ENCODE measurements at regions not wholly inside any gene's neighbourhood (a gene's known extent, or its start where the extent isn't known, plus 50 kb on each side); places are given as distances from the start of the nearest gene placed in this dataset.

DNA sequence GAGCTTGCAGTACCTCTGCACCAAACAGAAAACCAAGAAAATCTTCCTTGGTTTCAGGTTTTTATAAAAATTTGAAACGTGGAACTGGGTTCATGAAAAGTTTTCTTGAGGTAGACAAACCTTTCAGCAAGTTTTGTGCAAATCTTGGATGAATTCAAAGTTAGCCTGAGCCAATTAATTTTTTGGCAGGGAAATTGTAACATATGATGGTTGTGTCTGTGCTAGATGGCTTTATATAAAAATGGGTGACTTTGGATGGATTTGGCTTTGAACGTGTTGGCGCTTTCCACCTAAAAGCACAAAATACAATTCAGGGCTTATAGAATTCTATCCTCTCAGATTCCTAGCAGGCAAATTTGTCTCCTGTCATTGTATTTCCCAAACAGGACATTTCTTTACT lies 524.4 kb downstream of the CAAP1 start:
- POLR2A ChIA-PET = no interaction called here
- no peak for ATAC-seq
- no TSS peak for BruUV-seq (replicated peaks)

DNA sequence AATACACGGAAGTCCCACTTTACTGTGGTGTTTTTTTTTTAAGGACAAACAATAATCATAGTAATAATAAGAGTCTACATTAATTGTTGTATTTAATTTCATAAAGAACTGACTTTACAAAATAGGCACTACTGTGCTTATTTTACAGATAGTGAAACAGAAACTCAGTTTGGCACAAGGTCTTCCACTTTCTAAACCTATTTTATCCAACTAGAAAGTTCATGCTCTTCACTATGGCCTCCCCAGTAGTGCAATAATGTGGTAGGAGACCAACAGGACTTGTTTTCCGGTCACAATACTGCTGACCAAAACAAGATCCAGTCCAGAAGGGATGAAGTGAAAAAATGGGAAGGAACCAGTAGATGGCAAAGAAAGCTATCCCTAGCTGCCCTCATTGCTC lies 531.6 kb downstream of the CAAP1 start:
- DNase-seq (ENCODE audit: low read depth, low spot score) (no peak), ATAC-seq (no peak)
- no TSS peak for BruUV-seq (replicated peaks)
- intact Hi-C loops (cut with micrococcal nuclease; ENCODE audit: unreplicated experiment) = no loop called here
- Histone ChIP-seq H3K27me3 (ENCODE audit: control insufficient read depth, insufficient read depth, low read length) (no peaks in the 10 kb centered on the region), H3K4me1 (ENCODE audit: control insufficient read depth, insufficient read depth, low read length) (no peaks in the 10 kb centered on the region), H3K27ac (ENCODE audit: low read length) (no peak overlapping the region), H3K9me3 (ENCODE audit: control insufficient read depth, insufficient read depth, low read depth, low read length) (no peaks in the 10 kb centered on the region), H3K4me3 (ENCODE audit: low read depth in 2 of 2, low read length in 2 of 2) (no peak overlapping the region), H3K36me3 (ENCODE audit: control insufficient read depth, insufficient read depth, low read length) (no peaks in the 10 kb centered on the region)
- TF ChIP-seq POLR2AphosphoS5 (IDR thresholded peaks at IDR 0.05; ENCODE audit: low read depth, low read length) (no peak), SIN3A (IDR thresholded peaks at IDR 0.05; ENCODE audit: borderline replicate concordance, insufficient read depth, low read depth, low read length) (no peak), TCF7L2 (IDR thresholded peaks at IDR 0.05; ENCODE audit: low read depth, low read length) (no peak), REST (IDR thresholded peaks at IDR 0.05; ENCODE audit: insufficient read depth in 1 of 2, low read depth in 2 of 2, low read length in 1 of 2) (no peak)
- TF ChIP-seq, protein P1, sequence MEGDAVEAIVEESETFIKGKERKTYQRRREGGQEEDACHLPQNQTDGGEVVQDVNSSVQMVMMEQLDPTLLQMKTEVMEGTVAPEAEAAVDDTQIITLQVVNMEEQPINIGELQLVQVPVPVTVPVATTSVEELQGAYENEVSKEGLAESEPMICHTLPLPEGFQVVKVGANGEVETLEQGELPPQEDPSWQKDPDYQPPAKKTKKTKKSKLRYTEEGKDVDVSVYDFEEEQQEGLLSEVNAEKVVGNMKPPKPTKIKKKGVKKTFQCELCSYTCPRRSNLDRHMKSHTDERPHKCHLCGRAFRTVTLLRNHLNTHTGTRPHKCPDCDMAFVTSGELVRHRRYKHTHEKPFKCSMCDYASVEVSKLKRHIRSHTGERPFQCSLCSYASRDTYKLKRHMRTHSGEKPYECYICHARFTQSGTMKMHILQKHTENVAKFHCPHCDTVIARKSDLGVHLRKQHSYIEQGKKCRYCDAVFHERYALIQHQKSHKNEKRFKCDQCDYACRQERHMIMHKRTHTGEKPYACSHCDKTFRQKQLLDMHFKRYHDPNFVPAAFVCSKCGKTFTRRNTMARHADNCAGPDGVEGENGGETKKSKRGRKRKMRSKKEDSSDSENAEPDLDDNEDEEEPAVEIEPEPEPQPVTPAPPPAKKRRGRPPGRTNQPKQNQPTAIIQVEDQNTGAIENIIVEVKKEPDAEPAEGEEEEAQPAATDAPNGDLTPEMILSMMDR (IDR thresholded peaks at IDR 0.05) = no peak
- in situ Hi-C loops (cut with HindIII; ENCODE audit: low pct_unique_long_range_greater_than_20kb, low sequenced_read_pairs) = no loop called here
- ChIA-PET POLR2A (no interaction called here), CTCF (no interaction called here)

More for the DNA sequence above, 524.4 kb downstream of the CAAP1 start:
- H3K4me1 ChIP-seq (ENCODE audit: control insufficient read depth, insufficient read depth, low read length) = no peaks in the 10 kb centered on the region
- CTCF ChIA-PET = no interaction called here
- H3K4me3 ChIP-seq (ENCODE audit: low read depth in 2 of 2, low read length in 2 of 2) = no peak overlapping the region
- no peak for DNase-seq (ENCODE audit: low read depth, low spot score)
- no peaks in the 10 kb centered on the region for H3K27me3 ChIP-seq (ENCODE audit: control insufficient read depth, insufficient read depth, low read length)
- no peaks in the 10 kb centered on the region for H3K9me3 ChIP-seq (ENCODE audit: control insufficient read depth, insufficient read depth, low read depth, low read length)
- TF ChIP-seq TCF7L2 (IDR thresholded peaks at IDR 0.05; ENCODE audit: low read depth, low read length) = no peak
- TF ChIP-seq, protein P1 (IDR thresholded peaks at IDR 0.05) = no peak
- TF ChIP-seq SIN3A (IDR thresholded peaks at IDR 0.05; ENCODE audit: borderline replicate concordance, insufficient read depth, low read depth, low read length) = no peak
- no peak for TF ChIP-seq POLR2AphosphoS5 (IDR thresholded peaks at IDR 0.05; ENCODE audit: low read depth, low read length)
- TF ChIP-seq REST (IDR thresholded peaks at IDR 0.05; ENCODE audit: insufficient read depth in 1 of 2, low read depth in 2 of 2, low read length in 1 of 2) = no peak
- no peak overlapping the region for H3K27ac ChIP-seq (ENCODE audit: low read length)
- in situ Hi-C loops (cut with HindIII; ENCODE audit: low pct_unique_long_range_greater_than_20kb, low sequenced_read_pairs) (no loop called here), intact Hi-C loops (cut with micrococcal nuclease; ENCODE audit: unreplicated experiment) (no loop called here)
- no peaks in the 10 kb centered on the region for H3K36me3 ChIP-seq (ENCODE audit: control insufficient read depth, insufficient read depth, low read length)
